GM12878 (cell line): ENCODE measurements at regions not wholly inside any gene's neighbourhood (a gene's known extent, or its start where the extent isn't known, plus 50 kb on each side); places are given as distances from the start of the nearest gene placed in this dataset.

Source experiments
- ATAC-seq: fragments of 200-7000 bp; cut with Tn5 transposase; 3 replicates; pipeline ENCODE4 v1.9.1; 2020; ENCODE audit warnings: mild to moderate bottlenecking, moderate library complexity
- BruUV-seq: library from RNA; stranded (reverse); fragments of 400-500 nt; replicated peaks from 2 replicates; lab custom pipeline; 2021; lab: Mats Ljungman, UMichigan
- CTCF ChIA-PET: fragments of 300-600 bp; sonication (Branson Sonifier 250); formaldehyde crosslinking; extraction: SDS; loops from one replicate; lab custom pipeline; 2021; ENCODE audit warnings: inconsistent platforms; lab: Yijun Ruan, JAX
- POLR2A ChIA-PET: fragments of 350-600 bp; formaldehyde crosslinking; extraction: SDS; loops from one replicate; lab custom pipeline; 2021; ENCODE audit warnings: inconsistent platforms; lab: Charles Lee
- RAD21 ChIA-PET: fragments of 300-600 bp; sonication (Branson Sonifier 250); formaldehyde crosslinking; loops from one replicate; lab custom pipeline; 2023; ENCODE audit warnings: antibody characterized with exemption; ENCODE audit not compliant: unreplicated experiment; lab: Charles Lee
- SMC1A ChIA-PET: fragments of 300-600 bp; sonication (Branson Sonifier 250); formaldehyde crosslinking; loops from one replicate; lab custom pipeline; 2023; ENCODE audit not compliant: unreplicated experiment, uncharacterized antibody; lab: Charles Lee
- DNase-seq: peaks from one replicate; pipeline ENCODE4 v3.0.0-alpha.2; 2011; ENCODE audit warnings: low read depth, low spot score
- FAIRE-seq: peaks from 3 replicates; lab custom pipeline; 2011; peaks lifted over from hg19 to GRCh38; lab: Jason Lieb, UNC
- H2AFZ ChIP-seq: 2 replicates; pipeline ENCODE4 v1.6.0; 2011; ENCODE audit warnings: low read depth, low read length, control low read depth; ENCODE audit not compliant: control insufficient read depth
- H3K27ac ChIP-seq: 2 replicates; pipeline ENCODE4 v1.5.1; 2011; ENCODE audit warnings: control low read depth; ENCODE audit not compliant: control insufficient read depth, insufficient read depth
- H3K27me3 ChIP-seq, 2 experiments: replicated peaks in 1 of 2; 2 replicates each; pipeline versions ENCODE4 v1.6.0 to v1.6.1; 2011; ENCODE audit warnings: low read length in 1 of 2; ENCODE audit not compliant: control insufficient read depth in 2 of 2, insufficient read depth in 2 of 2
- H3K36me3 ChIP-seq, 2 experiments: 2 replicates each; pipeline ENCODE4 v1.5.1; 2011; ENCODE audit warnings: low read length in 1 of 2; ENCODE audit not compliant: control insufficient read depth in 2 of 2, insufficient read depth in 2 of 2
- H3K4me1 ChIP-seq: 2 replicates; pipeline ENCODE4 v1.6.1; 2011; ENCODE audit warnings: mild to moderate bottlenecking, low read length, moderate library complexity, mixed read lengths; ENCODE audit not compliant: control insufficient read depth, insufficient read depth
- H3K4me2 ChIP-seq: 2 replicates; pipeline ENCODE4 v1.6.0; 2011; ENCODE audit warnings: control low read depth; ENCODE audit not compliant: control insufficient read depth, insufficient read depth
- H3K4me3 ChIP-seq: fragments of 200-600 bp; sonication (generic); 2 replicates; pipeline ENCODE4 v1.5.1; 2016
- H3K79me2 ChIP-seq: 2 replicates; pipeline ENCODE4 v1.6.0; 2011; ENCODE audit warnings: low read length; ENCODE audit not compliant: control insufficient read depth, insufficient read depth
- H3K9ac ChIP-seq: 2 replicates; pipeline ENCODE4 v1.8.0; 2011; ENCODE audit warnings: low read length, control low read depth, mixed read lengths; ENCODE audit not compliant: control insufficient read depth, insufficient read depth
- H3K9me3 ChIP-seq: replicated peaks from 3 replicates; pipeline ENCODE4 v1.5.1; 2011; ENCODE audit warnings: mild to moderate bottlenecking, low read length; ENCODE audit not compliant: control insufficient read depth, insufficient read depth
- H4K20me1 ChIP-seq: 2 replicates; pipeline ENCODE4 v1.6.0; 2011; ENCODE audit not compliant: control insufficient read depth, insufficient read depth
- BHLHE40 ChIP-seq, 2 experiments: fragments of 450-650 bp in 1 of 2; IDR thresholded peaks; 2 replicates each; pipeline ENCODE4 v1.6.1; 2011 to 2017; ENCODE audit warnings: low read depth in 2 of 2, borderline replicate concordance in 1 of 2, improper control_type of control experiment in 1 of 2, low read length in 1 of 2, mild to moderate bottlenecking in 1 of 2
- TCF12 ChIP-seq: IDR thresholded peaks from 2 replicates; pipeline ENCODE4 v1.6.1; 2011; ENCODE audit warnings: low read depth, mild to moderate bottlenecking, low read length
- WGBS: methylation state at CpG from one replicate; pipeline ENCODE4 v1.1.6; 2016; ENCODE audit warnings: low lambda C conversion rate; ENCODE audit not compliant: insufficient replicate concordance, insufficient coverage; ENCODE audit errors: missing lambda C conversion rate; 5-methylcytosine and 5-hydroxymethylcytosine counted together
- in situ Hi-C: fragments of 300-500 bp; cut with MboI; formaldehyde crosslinking; loops from 9 replicates; pipeline ENCODE4 v1.14.3; 2018; ENCODE audit warnings: mixed read lengths
- intact Hi-C: fragments of 100-400 bp; cut with micrococcal nuclease; formaldehyde crosslinking; loops from one replicate; pipeline ENCODE4 v1.14.2; 2022; ENCODE audit not compliant: unreplicated experiment
- TF ChIP-seq, protein P1 (sequence below): fragments of 450-650 bp; formaldehyde crosslinking; IDR thresholded peaks from 2 replicates; pipeline ENCODE4 v1.4.0; 2020; ENCODE audit warnings: mild to moderate bottlenecking, moderate library complexity

- POLR2A ChIA-PET, result no interaction called here
- intact Hi-C loops, result loop anchor here (10.0 kb wide), 1 partner anchor 61 kb away; no protein-coding TSS in a partner anchor
Observed at GRCh38 chr10:47175181-47176123, 124.5 kb upstream of the GDF10 start.

More at GRCh38 chr10:47175181-47176123, 124.5 kb upstream of the GDF10 start:
- no peak for DNase-seq
- H2AFZ ChIP-seq, result no peak overlapping the region
- ChIA-PET RAD21 (no interaction called here), SMC1A (no interaction called here), CTCF (no interaction called here)
- no peak overlapping the region for H3K9ac ChIP-seq
- no peaks in the 10 kb centered on the region; a peak in 1 of 4 replicates for H3K27me3 ChIP-seq
- H3K4me2 ChIP-seq, result no peak overlapping the region
- no peak overlapping the region for H3K4me3 ChIP-seq
- no peaks in the 10 kb centered on the region for H3K4me1 ChIP-seq
- no peaks in the 10 kb centered on the region for H3K36me3 ChIP-seq
- no peaks in the 10 kb centered on the region for H4K20me1 ChIP-seq
- H3K9me3 ChIP-seq, result no peaks in the 10 kb centered on the region
- in situ Hi-C loops, result no loop called here
- no peak for ATAC-seq
- H3K79me2 ChIP-seq, result no peaks in the 10 kb centered on the region
- TF ChIP-seq TCF12 (no peak), BHLHE40 (IDR thresholded peaks at IDR 0.05; ENCODE audit: borderline replicate concordance in 1 of 2, low read depth in 2 of 2, low read length in 1 of 2) (no peak)
- TF ChIP-seq, protein P1, sequence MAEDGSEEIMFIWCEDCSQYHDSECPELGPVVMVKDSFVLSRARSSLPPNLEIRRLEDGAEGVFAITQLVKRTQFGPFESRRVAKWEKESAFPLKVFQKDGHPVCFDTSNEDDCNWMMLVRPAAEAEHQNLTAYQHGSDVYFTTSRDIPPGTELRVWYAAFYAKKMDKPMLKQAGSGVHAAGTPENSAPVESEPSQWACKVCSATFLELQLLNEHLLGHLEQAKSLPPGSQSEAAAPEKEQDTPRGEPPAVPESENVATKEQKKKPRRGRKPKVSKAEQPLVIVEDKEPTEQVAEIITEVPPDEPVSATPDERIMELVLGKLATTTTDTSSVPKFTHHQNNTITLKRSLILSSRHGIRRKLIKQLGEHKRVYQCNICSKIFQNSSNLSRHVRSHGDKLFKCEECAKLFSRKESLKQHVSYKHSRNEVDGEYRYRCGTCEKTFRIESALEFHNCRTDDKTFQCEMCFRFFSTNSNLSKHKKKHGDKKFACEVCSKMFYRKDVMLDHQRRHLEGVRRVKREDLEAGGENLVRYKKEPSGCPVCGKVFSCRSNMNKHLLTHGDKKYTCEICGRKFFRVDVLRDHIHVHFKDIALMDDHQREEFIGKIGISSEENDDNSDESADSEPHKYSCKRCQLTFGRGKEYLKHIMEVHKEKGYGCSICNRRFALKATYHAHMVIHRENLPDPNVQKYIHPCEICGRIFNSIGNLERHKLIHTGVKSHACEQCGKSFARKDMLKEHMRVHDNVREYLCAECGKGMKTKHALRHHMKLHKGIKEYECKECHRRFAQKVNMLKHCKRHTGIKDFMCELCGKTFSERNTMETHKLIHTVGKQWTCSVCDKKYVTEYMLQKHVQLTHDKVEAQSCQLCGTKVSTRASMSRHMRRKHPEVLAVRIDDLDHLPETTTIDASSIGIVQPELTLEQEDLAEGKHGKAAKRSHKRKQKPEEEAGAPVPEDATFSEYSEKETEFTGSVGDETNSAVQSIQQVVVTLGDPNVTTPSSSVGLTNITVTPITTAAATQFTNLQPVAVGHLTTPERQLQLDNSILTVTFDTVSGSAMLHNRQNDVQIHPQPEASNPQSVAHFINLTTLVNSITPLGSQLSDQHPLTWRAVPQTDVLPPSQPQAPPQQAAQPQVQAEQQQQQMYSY, result no peak
- no peak overlapping the region for H3K27ac ChIP-seq
- 24% methylated on average over 15 of the region's 15 CpGs for WGBS
- no peak for FAIRE-seq
- BruUV-seq, result no TSS peak
